GM18507 (cell line): ENCODE measurements at regions not wholly inside any gene's neighbourhood (a gene's known extent, or its start where the extent isn't known, plus 50 kb on each side); places are given as distances from the start of the nearest gene placed in this dataset.

ENCODE experiments used
- DNase-seq: peaks from one replicate; pipeline ENCODE4 v3.0.0; 2011; ENCODE audit warnings: low read depth; ENCODE audit not compliant: insufficient read length; ENCODE audit errors: extremely low spot score
- FAIRE-seq: peaks from 2 replicates; lab custom pipeline; 2011; peaks lifted over from hg19 to GRCh38; lab: Jason Lieb, UNC

GRCh38 chr12:114784526-114784925, 100.6 kb upstream of the TBX3 start:
- DNase-seq, result no peak
- FAIRE-seq, result no peak

- DNase-seq (no peak), FAIRE-seq (no peak)
Measured at GRCh38 chr12:114783089-114783618, 99.2 kb upstream of the TBX3 start.

GRCh38 chr12:114780746-114781399, 96.9 kb upstream of the TBX3 start:
- FAIRE-seq (no peak), DNase-seq (no peak)

GRCh38 chr12:114779647-114780046, 95.7 kb upstream of the TBX3 start:
- DNase-seq (no peak), FAIRE-seq (no peak)

GRCh38 chr12:114779186-114779585, 95.2 kb upstream of the TBX3 start:
- no peak for FAIRE-seq
- no peak for DNase-seq

GRCh38 chr12:114776731-114777442, 92.9 kb upstream of the TBX3 start:
- no peak for DNase-seq
- no peak for FAIRE-seq

- FAIRE-seq, result no peak
Measured at GRCh38 chr12:114774699-114775098, 90.7 kb upstream of the TBX3 start.

GRCh38 chr12:114774197-114774596, 90.2 kb upstream of the TBX3 start:
- DNase-seq (no peak), FAIRE-seq (no peak)

More at GRCh38 chr12:114774699-114775098, 90.7 kb upstream of the TBX3 start:
- no peak for DNase-seq

GRCh38 chr12:114770323-114770722, 86.3 kb upstream of the TBX3 start:
- no peak for FAIRE-seq
- DNase-seq, result no peak

GRCh38 chr12:114769634-114770033, 85.7 kb upstream of the TBX3 start:
- FAIRE-seq (no peak), DNase-seq (no peak)

GRCh38 chr12:114767906-114768722, 84.1 kb upstream of the TBX3 start:
- DNase-seq (no peak), FAIRE-seq (no peak)

- FAIRE-seq, result no peak
- DNase-seq, result no peak
Measured at GRCh38 chr12:114767084-114767760, 83.2 kb upstream of the TBX3 start.

- DNase-seq (no peak), FAIRE-seq (no peak)
Measured at GRCh38 chr12:114765960-114766691, 82.2 kb upstream of the TBX3 start.

- no peak for DNase-seq
- FAIRE-seq, result no peak
Measured at GRCh38 chr12:114764510-114764909, 80.5 kb upstream of the TBX3 start.

- FAIRE-seq (no peak), DNase-seq (no peak)
Measured at GRCh38 chr12:114762490-114763110, 78.6 kb upstream of the TBX3 start.

GRCh38 chr12:114760151-114760877, 76.3 kb upstream of the TBX3 start:
- DNase-seq (no peak), FAIRE-seq (no peak)

GRCh38 chr12:114759635-114760034, 75.7 kb upstream of the TBX3 start:
- DNase-seq (no peak), FAIRE-seq (no peak)
